ENCODE measurements at regions not wholly inside any gene's neighbourhood (a gene's known extent, or its start where the extent isn't known, plus 50 kb on each side); places are given as distances from the start of the nearest gene placed in this dataset.

- intact Hi-C loops (cut with micrococcal nuclease) = no loop called here
- H3K36me3 Mint-ChIP-seq = no peaks in the 10 kb centered on the region
- 67% methylated on average over 5 of the region's 5 CpGs for WGBS (ENCODE audit: insufficient coverage)
- Histone ChIP-seq H3K9me3 (ENCODE audit: control insufficient read depth, insufficient read depth, low read length) (no peaks in the 10 kb centered on the region), H3K4me3 (ENCODE audit: low read length) (no peak overlapping the region), H3K4me1 (ENCODE audit: control insufficient read depth, insufficient read depth, low read length) (no peaks in the 10 kb centered on the region), H3K36me3 (ENCODE audit: control insufficient read depth, insufficient read depth, low read length) (no peaks in the 10 kb centered on the region), H3K27ac (ENCODE audit: low read length) (no peak overlapping the region), H3K27me3 (ENCODE audit: control insufficient read depth, insufficient read depth, low read length) (no peaks in the 10 kb centered on the region)
- DNase-seq = no peak
- no peaks in the 10 kb centered on the region for H3K4me1 Mint-ChIP-seq
- no peak for ATAC-seq
- TF ChIP-seq CTCF (IDR thresholded peaks at IDR 0.05) = no peak
- no peak overlapping the region for H3K27ac Mint-ChIP-seq
- no peak overlapping the region for H3K4me3 Mint-ChIP-seq
- H3K27me3 Mint-ChIP-seq (ENCODE audit: low read depth in 2 of 2) = no peaks in the 10 kb centered on the region
- no peaks in the 10 kb centered on the region for H3K9me3 Mint-ChIP-seq
Observed at GRCh38 chr12:30578426-30578825, 117.2 kb downstream of the IPO8 start.

- 100% methylated on average over 1 of the region's 1 CpG for WGBS (ENCODE audit: insufficient coverage)
- Histone ChIP-seq H3K4me1 (ENCODE audit: control insufficient read depth, insufficient read depth, low read length) (no peaks in the 10 kb centered on the region), H3K36me3 (ENCODE audit: control insufficient read depth, insufficient read depth, low read length) (no peaks in the 10 kb centered on the region), H3K4me3 (ENCODE audit: low read length) (no peak overlapping the region), H3K27me3 (ENCODE audit: control insufficient read depth, insufficient read depth, low read length) (no peaks in the 10 kb centered on the region), H3K9me3 (ENCODE audit: control insufficient read depth, insufficient read depth, low read length) (no peaks in the 10 kb centered on the region), H3K27ac (ENCODE audit: low read length) (no peak overlapping the region)
- DNase-seq (no peak), ATAC-seq (no peak)
- H3K36me3 Mint-ChIP-seq = no peaks in the 10 kb centered on the region
- no peaks in the 10 kb centered on the region for H3K27me3 Mint-ChIP-seq (ENCODE audit: low read depth in 2 of 2)
- H3K4me1 Mint-ChIP-seq = no peaks in the 10 kb centered on the region
- no peaks in the 10 kb centered on the region for H3K9me3 Mint-ChIP-seq
- H3K27ac Mint-ChIP-seq = no peak overlapping the region
- intact Hi-C loops (cut with micrococcal nuclease) = no loop called here
- TF ChIP-seq CTCF (IDR thresholded peaks at IDR 0.05) = no peak
- no peak overlapping the region for H3K4me3 Mint-ChIP-seq
Observed at GRCh38 chr12:30573145-30573544, 122.5 kb downstream of the IPO8 start.

- no peaks in the 10 kb centered on the region for H3K4me1 Mint-ChIP-seq
- ATAC-seq = no peak
- intact Hi-C loops (cut with micrococcal nuclease) = no loop called here
Observed at GRCh38 chr12:30570211-30570890, 125.3 kb downstream of the IPO8 start.

More at GRCh38 chr12:30570211-30570890, 125.3 kb downstream of the IPO8 start:
- Mint-ChIP-seq H3K27ac (no peak overlapping the region), H3K27me3 (ENCODE audit: low read depth in 2 of 2) (peaks cover 0 to 3% of the 10 kb centered on the region in 2 donors), H3K4me3 (no peak overlapping the region), H3K9me3 (peaks cover 0 to 2% of the 10 kb centered on the region in 2 donors), H3K36me3 (no peaks in the 10 kb centered on the region)
- Histone ChIP-seq H3K9me3 (ENCODE audit: control insufficient read depth, insufficient read depth, low read length) (no peaks in the 10 kb centered on the region), H3K4me3 (ENCODE audit: low read length) (no peak overlapping the region), H3K27me3 (ENCODE audit: control insufficient read depth, insufficient read depth, low read length) (no peaks in the 10 kb centered on the region), H3K27ac (ENCODE audit: low read length) (no peak overlapping the region), H3K4me1 (ENCODE audit: control insufficient read depth, insufficient read depth, low read length) (no peaks in the 10 kb centered on the region), H3K36me3 (ENCODE audit: control insufficient read depth, insufficient read depth, low read length) (no peaks in the 10 kb centered on the region)
- no peak for DNase-seq
- WGBS (ENCODE audit: insufficient coverage) = 93% methylated on average over 3 of the region's 5 CpGs
- TF ChIP-seq CTCF (IDR thresholded peaks at IDR 0.05) = no peak

Measured in natural killer cell (primary cell).